Tibial artery (tissue), 4 donors: ENCODE measurements at regions not wholly inside any gene's neighbourhood (a gene's known extent, or its start where the extent isn't known, plus 50 kb on each side); places are given as distances from the start of the nearest gene placed in this dataset.

ENCODE experiments used
- DNase-seq, 2 donors: peaks; one replicate each; pipeline ENCODE4 v3.0.0-alpha.2; 2019
- H3K27ac ChIP-seq, 2 donors: fragments of 200-600 bp; sonication (generic) in 1 of 2; 1 replicate in 1 of 2; 2 replicates in 1 of 2; pipeline ENCODE4 v1.5.1; 2018 to 2019; ENCODE audit warnings: mild to moderate bottlenecking in 1 of 2
- H3K27me3 ChIP-seq, 2 donors: fragments of 200-600 bp; sonication (generic) in 1 of 2; one replicate each; pipeline versions ENCODE4 v1.5.1 to v1.6.0; 2016 to 2019
- H3K36me3 ChIP-seq, 3 donors: fragments of 200-600 bp; sonication (generic) in 2 of 3; one replicate each; pipeline ENCODE4 v1.5.1; 2016 to 2019; ENCODE audit warnings: mild to moderate bottlenecking in 2 of 3
- H3K4me1 ChIP-seq, 4 donors: fragments of 200-600 bp; sonication (generic) in 2 of 4; 1 replicate in 3 of 4; 2 replicates in 1 of 4; pipeline ENCODE4 v1.5.1; 2016 to 2019
- H3K4me3 ChIP-seq, 2 donors: fragments of 200-600 bp; sonication (generic) in 1 of 2; 1 replicate in 1 of 2; 2 replicates in 1 of 2; pipeline ENCODE4 v1.5.1; 2018 to 2019; ENCODE audit warnings: mild to moderate bottlenecking in 2 of 2
- H3K9me3 ChIP-seq, 3 donors: fragments of 200-600 bp; sonication (generic) in 1 of 3; one replicate each; pipeline ENCODE4 v1.5.1; 2016 to 2019
- CTCF ChIP-seq, 2 experiments: fragments of 200-600 bp in 1 of 2; fragments of 450-650 bp in 1 of 2; IDR thresholded peaks; one replicate each; pipeline ENCODE4 v1.5.1; 2017 to 2019; ENCODE audit warnings: antibody characterized with exemption in 2 of 2, mild to moderate bottlenecking in 1 of 2, moderate library complexity in 1 of 2
- intact Hi-C: fragments of 100-400 bp; cut with DNase I; formaldehyde crosslinking; loops from one replicate; pipeline ENCODE4 v1.15.0; 2023; ENCODE audit warnings: low total_unique reads

GRCh38 chr3:5276934-5277333 lies 89.4 kb downstream of the EDEM1 start:
- no peaks in the 10 kb centered on the region for H3K27me3 ChIP-seq
- H3K4me3 ChIP-seq: no peak overlapping the region
- H3K4me1 ChIP-seq: peaks cover 0 to 12% (median 2%) of the 10 kb centered on the region in 4 donors
- no peak overlapping the region for H3K27ac ChIP-seq
- peaks cover 0 to 11% (median 9%) of the 10 kb centered on the region in 3 donors for H3K9me3 ChIP-seq
- H3K36me3 ChIP-seq: no peaks in the 10 kb centered on the region
- no peak for DNase-seq
- TF ChIP-seq CTCF (IDR thresholded peaks at IDR 0.05): no peak
- intact Hi-C loops: no loop called here

DNA sequence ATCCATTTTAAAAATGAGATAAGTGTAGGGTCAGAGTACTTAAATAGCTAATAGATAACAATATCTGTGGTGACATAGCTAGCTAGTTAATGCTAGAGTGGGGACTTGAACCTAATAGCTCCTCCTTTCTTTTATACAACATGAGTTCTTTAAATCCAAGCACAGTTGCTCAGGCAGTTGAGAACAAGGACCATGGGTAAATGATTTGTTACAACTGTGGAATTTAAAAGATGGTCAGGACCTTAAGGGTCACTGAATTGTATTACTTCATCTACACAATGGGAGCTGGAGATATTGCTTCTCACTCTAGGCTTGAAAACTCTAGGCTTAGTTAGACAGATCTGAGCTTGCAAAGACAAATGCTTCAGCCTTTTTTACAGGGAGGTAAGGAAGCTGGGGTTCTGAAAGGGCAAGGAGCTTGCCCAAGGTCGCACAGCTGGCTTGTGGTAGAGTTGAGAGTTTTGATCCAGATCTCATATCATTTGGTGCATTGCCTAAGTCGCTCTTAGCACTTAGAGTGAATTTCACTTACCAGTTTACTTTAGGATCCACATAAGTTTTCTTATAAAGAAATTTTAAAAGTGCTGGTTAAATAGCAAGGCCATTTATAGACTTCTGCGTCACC lies 90.2 kb downstream of the EDEM1 start:
- Histone ChIP-seq H3K36me3 (no peaks in the 10 kb centered on the region), H3K4me1 (peaks cover 0 to 12% (median 2%) of the 10 kb centered on the region in 4 donors), H3K27ac (no peak overlapping the region), H3K27me3 (no peaks in the 10 kb centered on the region), H3K4me3 (no peak overlapping the region), H3K9me3 (peaks cover 0 to 11% (median 9%) of the 10 kb centered on the region in 3 donors)
- no peak for DNase-seq
- intact Hi-C loops: no loop called here
- no peak for TF ChIP-seq CTCF (IDR thresholded peaks at IDR 0.05)

GRCh38 chr3:5278666-5279065 lies 91.2 kb downstream of the EDEM1 start:
- H3K4me3 ChIP-seq: no peak overlapping the region
- H3K4me1 ChIP-seq: peaks cover 0 to 12% (median 2%) of the 10 kb centered on the region in 4 donors
- H3K36me3 ChIP-seq: no peaks in the 10 kb centered on the region
- TF ChIP-seq CTCF (IDR thresholded peaks at IDR 0.05): no peak
- H3K27ac ChIP-seq: no peak overlapping the region
- H3K9me3 ChIP-seq: peaks cover 0 to 11% (median 9%) of the 10 kb centered on the region in 3 donors
- no peaks in the 10 kb centered on the region for H3K27me3 ChIP-seq
- intact Hi-C loops: no loop called here
- DNase-seq: no peak

DNA sequence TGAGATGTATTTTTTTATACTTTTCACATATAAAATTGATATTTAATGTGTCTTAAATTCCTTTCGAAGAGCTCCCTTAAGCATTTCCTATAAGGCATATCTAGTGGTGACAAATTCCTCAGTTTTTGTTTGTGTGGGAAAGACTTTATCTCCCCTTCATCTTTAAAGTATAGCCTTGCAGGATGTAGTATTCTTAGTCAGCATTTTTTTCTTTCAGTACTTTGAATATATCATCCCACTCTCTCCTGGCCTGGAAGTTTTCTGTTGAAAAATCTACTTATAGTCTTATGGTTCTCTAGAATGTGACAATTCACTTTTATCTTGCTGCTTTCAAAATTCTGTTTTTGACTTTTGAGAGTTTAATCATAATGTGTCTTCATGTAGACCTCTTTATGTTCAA lies 95.2 kb downstream of the EDEM1 start:
- peaks cover 0 to 11% (median 9%) of the 10 kb centered on the region in 3 donors for H3K9me3 ChIP-seq
- no peak for DNase-seq
- H3K4me1 ChIP-seq: no peaks in the 10 kb centered on the region
- intact Hi-C loops: no loop called here
- H3K36me3 ChIP-seq: no peaks in the 10 kb centered on the region
- H3K4me3 ChIP-seq: no peak overlapping the region
- no peak for TF ChIP-seq CTCF (IDR thresholded peaks at IDR 0.05)
- no peaks in the 10 kb centered on the region for H3K27me3 ChIP-seq
- no peak overlapping the region for H3K27ac ChIP-seq

DNA sequence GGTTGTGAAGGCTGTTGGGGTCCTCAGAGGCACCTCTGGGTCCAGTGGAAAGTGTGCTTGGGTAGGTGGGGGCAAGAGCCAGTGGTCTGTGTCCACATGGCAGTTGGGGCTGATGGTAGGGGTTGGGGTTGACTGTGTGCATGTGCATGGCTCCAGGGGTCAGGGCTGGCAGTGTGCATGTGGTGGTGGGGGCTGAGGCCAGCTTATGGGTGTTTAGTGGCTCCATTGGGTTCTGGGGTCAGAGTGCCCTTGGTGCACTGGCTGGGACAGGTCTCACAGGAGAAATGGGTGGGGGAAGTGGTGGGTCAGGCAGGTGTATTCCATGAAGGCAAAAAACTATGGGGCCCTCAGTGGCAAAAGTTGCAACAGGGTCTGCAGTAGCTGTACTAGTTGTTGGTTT lies 97.9 kb downstream of the EDEM1 start:
- Histone ChIP-seq H3K27me3 (no peaks in the 10 kb centered on the region), H3K36me3 (no peaks in the 10 kb centered on the region), H3K27ac (no peak overlapping the region), H3K4me3 (no peak overlapping the region), H3K9me3 (peaks cover 0 to 5% (median 0%) of the 10 kb centered on the region in 3 donors), H3K4me1 (no peaks in the 10 kb centered on the region)
- no peak for TF ChIP-seq CTCF (IDR thresholded peaks at IDR 0.05)
- intact Hi-C loops: no loop called here
- DNase-seq: no peak

DNA sequence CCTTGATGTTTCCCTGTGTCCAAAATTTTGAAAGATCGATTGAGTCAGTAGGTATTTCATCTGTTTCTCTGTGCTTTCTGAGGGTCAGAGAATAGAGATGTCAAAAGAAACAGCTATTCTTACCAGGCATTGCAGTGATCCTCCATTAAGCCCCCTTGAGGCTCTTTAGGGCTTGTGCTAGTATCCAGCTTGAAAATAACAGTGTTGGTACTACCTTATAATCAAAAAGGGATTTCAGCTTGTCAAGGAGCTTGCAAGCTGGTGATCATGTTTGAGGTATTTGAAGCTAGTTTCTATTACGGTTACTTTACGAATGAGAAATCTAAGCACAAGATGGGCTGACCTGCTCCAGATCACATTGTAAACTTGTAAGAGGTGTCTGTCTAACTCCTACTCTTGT lies 103.4 kb downstream of the EDEM1 start:
- Histone ChIP-seq H3K4me1 (no peaks in the 10 kb centered on the region), H3K36me3 (no peaks in the 10 kb centered on the region), H3K27ac (no peak overlapping the region), H3K9me3 (no peaks in the 10 kb centered on the region), H3K4me3 (no peak overlapping the region), H3K27me3 (no peaks in the 10 kb centered on the region)
- no peak for TF ChIP-seq CTCF (IDR thresholded peaks at IDR 0.05)
- intact Hi-C loops: no loop called here
- no peak for DNase-seq
